GM19372 (cell line): ENCODE measurements at regions not wholly inside any gene's neighbourhood (a gene's known extent, or its start where the extent isn't known, plus 50 kb on each side); places are given as distances from the start of the nearest gene placed in this dataset.
"Not testable (repeated sequence)": the region's sequence is repeated elsewhere in the genome, so short reads cannot be mapped to it uniquely, and the experiment has no call there.

Experiments
- ATAC-seq: cut with Tn5 transposase; IDR thresholded peaks from one replicate; pipeline ENCODE4 v1.9.1; 2021; ENCODE audit warnings: mild to moderate bottlenecking, low read depth, moderate library complexity; ENCODE audit not compliant: unreplicated experiment

DNA sequence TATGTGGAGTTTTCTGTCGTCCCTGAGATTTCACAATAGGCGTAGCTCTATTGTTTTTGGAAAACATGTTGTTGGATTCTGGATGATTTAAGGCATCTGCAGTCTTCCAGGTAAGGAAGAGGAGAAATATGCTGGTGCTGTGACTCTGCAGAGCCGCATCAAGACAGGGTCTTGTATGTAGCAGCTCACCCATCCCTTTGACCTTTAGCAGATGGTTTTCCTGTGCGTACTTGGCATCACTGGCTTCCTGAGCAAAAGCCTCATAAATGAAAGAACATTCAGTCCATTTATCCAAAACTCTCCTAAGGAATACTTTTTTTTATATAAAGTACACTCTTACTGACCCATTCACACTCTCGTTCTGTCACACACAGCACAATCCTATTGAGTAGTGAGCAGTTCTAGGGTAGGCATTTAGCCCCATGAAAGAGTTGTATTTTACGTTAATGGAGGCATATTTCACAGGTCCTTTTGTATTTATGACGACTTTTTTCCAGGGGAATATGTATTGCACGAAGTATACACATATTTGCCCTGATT, 443.9 kb downstream of the STK39 start:
- no peak for ATAC-seq

DNA sequence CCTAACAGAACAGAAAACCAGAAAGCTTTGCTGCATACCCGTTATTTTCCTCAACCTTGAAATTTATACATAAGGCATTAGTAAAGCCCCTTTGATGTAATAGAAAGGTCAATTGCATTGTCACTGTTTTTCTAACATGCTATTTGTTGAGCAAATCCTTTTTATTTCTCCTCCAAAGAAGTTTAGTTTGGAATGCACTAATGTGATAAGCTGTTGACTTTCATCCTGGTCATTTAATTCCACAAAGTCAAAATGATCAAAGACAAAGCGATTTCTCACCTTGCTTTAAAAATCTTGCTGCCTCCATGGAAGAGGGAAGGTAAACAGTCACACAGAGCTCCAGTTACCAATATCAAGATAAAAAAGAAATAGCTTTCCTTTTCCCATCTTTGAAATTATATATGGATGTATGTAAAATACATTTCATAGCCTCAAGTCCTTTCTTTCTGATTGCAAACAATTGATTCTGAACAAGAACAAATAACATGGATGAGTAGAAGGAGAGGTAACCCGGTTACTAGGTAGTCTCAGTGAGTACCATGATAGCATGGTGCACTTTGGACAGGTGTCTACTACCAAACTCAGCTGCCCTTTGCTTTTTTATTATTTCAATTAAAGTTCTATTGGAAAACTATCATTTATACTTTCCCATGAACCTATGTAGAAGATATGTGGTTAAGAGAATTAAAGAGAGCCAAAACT, 452.7 kb downstream of the STK39 start:
- ATAC-seq, result no peak

GRCh38 chr2:167793725-167794124, 453.7 kb downstream of the STK39 start:
- no peak for ATAC-seq

DNA sequence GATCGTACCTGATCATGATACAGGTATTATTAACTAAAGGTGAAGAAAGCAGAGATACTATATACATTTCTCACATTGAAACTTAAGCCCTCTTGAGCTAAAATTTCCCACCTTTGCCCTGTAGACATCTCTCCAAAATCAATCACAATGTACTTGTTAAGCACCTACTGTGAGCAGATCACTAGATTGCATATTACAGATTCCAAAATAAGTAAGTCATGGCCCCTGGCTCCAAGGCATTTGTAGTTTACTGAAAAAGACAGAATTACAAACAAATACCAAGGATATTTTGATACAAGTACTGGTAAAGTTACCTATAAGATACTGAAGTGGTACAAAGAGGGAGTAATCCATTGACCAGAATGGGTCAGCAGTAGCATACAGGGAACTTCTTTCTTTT, 455.3 kb downstream of the STK39 start:
- no peak for ATAC-seq

DNA sequence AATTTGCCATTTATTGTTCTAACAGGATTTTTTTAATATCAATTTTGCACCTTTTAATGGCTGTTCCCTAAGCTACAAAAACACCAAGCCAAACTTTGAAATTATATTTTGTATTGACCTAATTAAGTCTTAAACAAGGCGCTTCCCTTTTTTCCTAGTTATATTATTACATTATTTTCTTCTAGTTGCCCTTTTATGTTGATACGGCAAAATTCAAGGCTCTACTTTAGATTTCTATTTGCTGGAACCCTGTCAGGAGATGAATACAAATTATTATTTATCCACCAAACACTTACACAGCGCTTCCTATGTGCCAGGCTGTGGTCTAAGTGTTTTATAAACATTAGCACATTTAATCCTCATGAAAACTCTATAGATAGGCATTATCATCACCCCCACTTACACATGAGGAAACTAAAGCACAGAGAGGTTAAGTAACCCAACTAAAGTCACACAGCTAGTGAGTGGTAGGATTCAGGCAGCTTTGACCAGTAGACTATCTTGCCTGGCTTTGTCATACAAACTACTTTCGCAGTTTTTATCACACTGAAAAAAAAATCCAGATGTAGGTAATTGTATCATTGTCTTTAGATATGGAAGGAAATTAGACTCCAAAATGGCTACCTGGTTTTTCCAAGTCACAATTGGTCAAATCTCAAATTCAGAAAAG, 456.5 kb downstream of the STK39 start:
- ATAC-seq, result no peak

GRCh38 chr2:167790189-167790588, 457.2 kb downstream of the STK39 start:
- ATAC-seq, result no peak

GRCh38 chr2:167787562-167787961, 459.8 kb downstream of the STK39 start:
- no peak for ATAC-seq

GRCh38 chr2:167787021-167787420, 460.4 kb downstream of the STK39 start:
- ATAC-seq, result no peak

GRCh38 chr2:167785606-167786216, 461.7 kb downstream of the STK39 start:
- no peak for ATAC-seq

- ATAC-seq, result no peak
Observed at GRCh38 chr2:167784084-167784425, 463.3 kb downstream of the STK39 start.

GRCh38 chr2:167783261-167784083, 463.9 kb downstream of the STK39 start:
- ATAC-seq, result no peak

DNA sequence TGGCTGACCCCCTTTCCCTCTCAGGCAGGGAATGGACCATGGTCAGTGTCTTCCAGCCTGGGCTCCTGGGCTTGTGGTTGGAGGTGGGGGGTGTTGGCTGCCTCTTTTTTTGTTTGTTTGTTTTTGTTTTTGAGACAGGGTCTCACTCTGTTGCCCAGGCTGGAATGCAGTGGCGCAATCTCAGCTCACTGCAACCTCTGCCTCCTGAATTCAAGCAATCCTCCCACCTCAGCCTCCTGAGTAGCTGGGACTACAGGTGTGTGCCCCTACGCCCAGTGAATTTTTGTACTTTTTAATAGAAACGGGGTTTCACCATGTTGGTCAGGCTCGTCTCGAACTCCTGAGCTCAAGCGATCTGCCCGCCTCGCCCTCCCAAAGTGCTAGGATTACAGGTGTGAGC, 465.8 kb downstream of the STK39 start:
- ATAC-seq, result not testable (repeated sequence)

DNA sequence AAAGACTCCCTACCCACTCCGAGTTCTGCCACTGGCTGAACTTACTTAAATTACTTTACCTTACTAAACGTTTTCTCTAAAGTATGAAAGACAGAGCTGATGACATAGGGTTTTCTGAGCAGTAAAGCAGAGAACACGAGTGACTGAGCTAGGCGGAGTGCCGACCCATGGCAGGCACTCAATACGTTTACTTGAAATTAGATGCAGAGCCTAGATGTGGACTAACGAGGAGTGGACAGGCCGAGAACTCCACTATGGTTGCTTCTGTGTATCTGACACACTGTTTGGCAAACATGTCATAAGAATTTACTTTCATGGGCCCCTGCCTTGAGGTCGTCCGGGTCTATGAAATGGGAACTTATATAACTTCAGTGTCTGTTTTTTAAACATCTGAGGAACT, 471.0 kb downstream of the STK39 start:
- ATAC-seq, result no peak

DNA sequence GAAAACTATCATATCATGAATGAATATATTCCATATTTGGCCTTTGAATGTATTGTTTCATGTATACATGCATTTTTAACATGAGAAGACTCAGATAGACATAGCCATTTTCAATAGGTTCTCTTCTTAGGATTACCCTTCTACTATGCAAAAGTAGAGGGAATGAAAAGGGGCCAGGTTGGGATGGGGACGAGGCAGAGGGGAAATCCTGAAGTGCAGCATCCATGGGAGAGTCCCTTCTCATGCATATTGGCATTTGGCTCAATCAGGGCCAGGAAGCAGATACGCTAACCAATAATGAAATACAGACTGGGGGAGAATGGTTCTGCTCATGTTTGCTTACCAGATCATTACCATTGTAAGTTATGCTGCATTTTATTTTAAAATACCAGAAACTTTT, 475.8 kb downstream of the STK39 start:
- ATAC-seq, result no peak

DNA sequence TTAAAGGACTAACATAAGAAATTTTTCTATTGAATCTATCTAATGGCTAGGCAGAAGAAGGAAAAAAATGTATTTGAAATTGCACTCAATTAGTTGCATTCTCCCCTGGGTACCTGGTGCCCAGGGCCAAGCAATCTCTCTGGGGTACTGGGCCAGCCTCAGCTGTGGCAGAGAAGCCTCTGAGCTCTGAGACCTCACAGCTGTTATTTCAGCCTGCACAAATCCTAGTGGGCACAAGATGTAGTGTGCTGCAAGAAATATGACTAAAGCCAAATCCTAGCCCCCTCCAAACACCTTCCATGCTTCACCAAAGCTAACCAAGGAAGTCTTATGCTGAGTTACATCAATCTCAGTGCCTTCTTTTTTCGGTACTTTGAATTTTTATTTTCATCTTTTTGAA, 478.4 kb downstream of the STK39 start:
- no peak for ATAC-seq

- ATAC-seq, result no peak
Observed at GRCh38 chr2:167767830-167768229, 479.6 kb downstream of the STK39 start.

DNA sequence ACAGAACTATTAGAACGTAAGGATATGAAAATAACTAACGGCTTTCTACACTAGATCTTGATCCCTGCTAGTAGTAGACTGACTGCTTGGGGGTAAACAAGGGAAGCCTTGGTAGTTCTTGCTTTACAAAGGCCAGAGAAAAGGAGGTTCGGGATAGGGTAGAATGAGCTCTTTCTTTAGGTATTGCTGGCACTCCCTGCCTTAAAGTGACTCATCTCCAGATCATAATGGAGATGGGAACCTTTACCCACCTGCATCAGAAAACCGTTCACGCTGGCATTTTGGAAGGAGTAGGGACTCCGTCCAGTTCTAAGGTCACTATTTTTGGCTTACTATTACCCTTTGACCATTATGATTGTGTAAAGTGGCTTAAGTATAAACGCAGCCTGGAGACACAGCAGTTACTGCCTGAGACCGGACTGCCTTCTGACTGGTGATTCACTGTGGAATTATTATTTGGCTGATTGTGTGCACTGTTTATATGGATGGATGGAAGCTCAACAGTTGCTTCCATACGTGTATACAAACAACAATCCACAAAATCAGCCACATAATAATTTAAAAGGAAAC, 482.5 kb downstream of the STK39 start:
- ATAC-seq, result no peak

GRCh38 chr2:167761465-167762136, 485.8 kb downstream of the STK39 start:
- no peak for ATAC-seq

DNA sequence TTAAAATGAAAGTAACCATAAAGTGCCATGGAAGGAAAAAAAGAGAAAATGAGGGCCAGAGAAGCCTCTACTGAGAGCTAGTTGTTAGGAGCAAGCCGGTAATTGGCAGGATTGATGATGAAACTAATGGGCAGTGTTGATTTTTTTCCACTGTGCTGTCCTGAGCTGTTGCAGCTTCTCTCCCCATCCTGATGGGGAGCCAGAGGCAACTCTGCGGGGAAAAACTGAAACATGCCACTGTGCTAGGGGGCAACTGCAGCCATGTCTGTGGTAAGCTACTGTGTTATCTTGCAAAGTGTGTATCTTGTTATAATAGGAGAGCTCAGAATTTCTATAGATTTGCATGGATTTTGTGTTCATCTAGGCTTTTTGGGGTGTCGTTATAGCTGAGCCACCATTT, 487.9 kb downstream of the STK39 start:
- no peak for ATAC-seq

DNA sequence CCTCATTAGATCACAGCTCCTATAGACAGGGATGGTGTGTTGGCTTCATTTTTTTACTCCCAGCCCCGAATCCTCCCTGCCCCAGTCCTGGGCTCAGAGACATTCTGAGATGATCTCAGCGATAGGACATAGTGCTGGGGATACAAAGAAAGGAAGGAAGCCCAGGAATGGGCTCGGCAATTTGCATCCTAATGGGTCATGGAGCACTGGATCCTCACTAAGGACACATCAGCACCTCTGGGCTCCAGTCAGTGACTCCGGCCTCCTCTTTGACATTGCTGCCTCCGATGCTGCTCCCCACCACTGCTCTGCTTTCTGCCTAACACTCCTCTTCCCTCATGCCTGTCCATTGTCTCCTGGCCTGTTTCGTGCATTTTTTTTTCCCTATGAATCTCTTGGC, 489.1 kb downstream of the STK39 start:
- ATAC-seq, result no peak
